Stomach smooth muscle (tissue), 2 donors: ENCODE measurements at regions not wholly inside any gene's neighbourhood (a gene's known extent, or its start where the extent isn't known, plus 50 kb on each side); places are given as distances from the start of the nearest gene placed in this dataset.
A peak's percentile ranks its signal among the peaks of the same experiment; 100 is the strongest.

Experiments
- H3K27ac ChIP-seq: one replicate; pipeline ENCODE4 v1.7.0; 2013; ENCODE audit warnings: mild to moderate bottlenecking, low read length, inconsistent platforms
- H3K27me3 ChIP-seq, 2 donors: one replicate each; pipeline ENCODE4 v1.7.0; 2013; ENCODE audit warnings: low read length in 2 of 2; ENCODE audit not compliant: insufficient read depth in 2 of 2, control insufficient read depth in 1 of 2
- H3K36me3 ChIP-seq, 2 donors: one replicate each; pipeline ENCODE4 v1.7.0; 2013; ENCODE audit warnings: low read length in 2 of 2; ENCODE audit not compliant: control insufficient read depth in 2 of 2, insufficient read depth in 2 of 2
- H3K4me1 ChIP-seq: one replicate; pipeline ENCODE4 v1.7.0; 2013; ENCODE audit warnings: low read length; ENCODE audit not compliant: control insufficient read depth, insufficient read depth
- H3K4me3 ChIP-seq, 2 donors: one replicate each; pipeline ENCODE4 v1.7.0; 2013; ENCODE audit warnings: low read length in 2 of 2
- H3K9ac ChIP-seq, 2 donors: one replicate each; pipeline ENCODE4 v1.7.0; 2013; ENCODE audit warnings: low read length in 2 of 2, mild to moderate bottlenecking in 1 of 2
- H3K9me3 ChIP-seq, 2 donors: one replicate each; pipeline ENCODE4 v1.7.0; 2013; ENCODE audit warnings: low read length in 2 of 2; ENCODE audit not compliant: control insufficient read depth in 2 of 2
- donor health status: healthy.
- donor health status: Pancreatic carcinoma.

GRCh38 chr6:108781419-108782100 is 66.7 kb upstream of the ARMC2 start:
- H3K9ac ChIP-seq = peak overlapping the region in 1 of 2 donors; percentile 56
- H3K36me3 ChIP-seq = no peaks in the 10 kb centered on the region
- no peaks in the 10 kb centered on the region for H3K27me3 ChIP-seq
- peak overlapping the region; percentile 64 for H3K27ac ChIP-seq
- peak overlapping the region; percentile 82 for H3K4me3 ChIP-seq
- H3K9me3 ChIP-seq = no peaks in the 10 kb centered on the region
- H3K4me1 ChIP-seq = no peaks in the 10 kb centered on the region

GRCh38 chr6:108782179-108783041 is 65.8 kb upstream of the ARMC2 start:
- Histone ChIP-seq H3K36me3 (no peaks in the 10 kb centered on the region), H3K9me3 (no peaks in the 10 kb centered on the region), H3K27me3 (no peaks in the 10 kb centered on the region), H3K9ac (peak overlapping the region; percentile 47 to 56), H3K27ac (peak overlapping the region; percentile 64), H3K4me1 (no peaks in the 10 kb centered on the region), H3K4me3 (peak overlapping the region; percentile 82)

- H3K36me3 ChIP-seq = no peaks in the 10 kb centered on the region
- no peaks in the 10 kb centered on the region for H3K27me3 ChIP-seq
- H3K27ac ChIP-seq = no peak overlapping the region
- no peaks in the 10 kb centered on the region for H3K4me1 ChIP-seq
- H3K4me3 ChIP-seq = no peak overlapping the region
- H3K9me3 ChIP-seq = peaks cover 0 to 2% of the 10 kb centered on the region in 2 donors
- H3K9ac ChIP-seq = no peak overlapping the region
Measured at GRCh38 chr6:108785653-108786052, 62.6 kb upstream of the ARMC2 start.

- no peak overlapping the region for H3K9ac ChIP-seq
- H3K4me1 ChIP-seq = no peaks in the 10 kb centered on the region
- H3K36me3 ChIP-seq = no peaks in the 10 kb centered on the region
- H3K4me3 ChIP-seq = no peak overlapping the region
- no peaks in the 10 kb centered on the region for H3K27me3 ChIP-seq
- H3K9me3 ChIP-seq = peaks cover 0 to 2% of the 10 kb centered on the region in 2 donors
- no peak overlapping the region for H3K27ac ChIP-seq
Measured at GRCh38 chr6:108788416-108788815, 59.8 kb upstream of the ARMC2 start.

GRCh38 chr6:108789475-108789874 is 58.7 kb upstream of the ARMC2 start:
- H3K4me3 ChIP-seq = no peak overlapping the region
- H3K36me3 ChIP-seq = no peaks in the 10 kb centered on the region
- peaks cover 0 to 2% of the 10 kb centered on the region in 2 donors for H3K9me3 ChIP-seq
- H3K4me1 ChIP-seq = no peaks in the 10 kb centered on the region
- H3K27me3 ChIP-seq = no peaks in the 10 kb centered on the region
- H3K27ac ChIP-seq = no peak overlapping the region
- H3K9ac ChIP-seq = no peak overlapping the region

- Histone ChIP-seq H3K36me3 (no peaks in the 10 kb centered on the region), H3K9ac (no peak overlapping the region), H3K27ac (no peak overlapping the region), H3K4me3 (no peak overlapping the region), H3K9me3 (peaks cover 0 to 2% of the 10 kb centered on the region in 2 donors), H3K4me1 (no peaks in the 10 kb centered on the region), H3K27me3 (no peaks in the 10 kb centered on the region)
Measured at GRCh38 chr6:108791700-108792099, 56.5 kb upstream of the ARMC2 start.

- H3K9ac ChIP-seq = no peak overlapping the region
- H3K4me1 ChIP-seq = no peaks in the 10 kb centered on the region
- H3K4me3 ChIP-seq = no peak overlapping the region
- no peak overlapping the region for H3K27ac ChIP-seq
- peaks cover 0 to 2% of the 10 kb centered on the region in 2 donors for H3K9me3 ChIP-seq
- H3K36me3 ChIP-seq = no peaks in the 10 kb centered on the region
- H3K27me3 ChIP-seq = no peaks in the 10 kb centered on the region
Measured at GRCh38 chr6:108793516-108794251, 54.5 kb upstream of the ARMC2 start.

GRCh38 chr6:108795122-108795521 is 53.1 kb upstream of the ARMC2 start:
- H3K9me3 ChIP-seq = no peaks in the 10 kb centered on the region
- no peak overlapping the region for H3K27ac ChIP-seq
- no peaks in the 10 kb centered on the region for H3K36me3 ChIP-seq
- H3K9ac ChIP-seq = no peak overlapping the region
- H3K27me3 ChIP-seq = no peaks in the 10 kb centered on the region
- no peaks in the 10 kb centered on the region for H3K4me1 ChIP-seq
- no peak overlapping the region for H3K4me3 ChIP-seq

GRCh38 chr6:108795814-108796213 is 52.4 kb upstream of the ARMC2 start:
- no peak overlapping the region for H3K27ac ChIP-seq
- H3K4me1 ChIP-seq = no peaks in the 10 kb centered on the region
- no peak overlapping the region for H3K9ac ChIP-seq
- H3K9me3 ChIP-seq = no peaks in the 10 kb centered on the region
- H3K4me3 ChIP-seq = no peak overlapping the region
- no peaks in the 10 kb centered on the region for H3K36me3 ChIP-seq
- no peaks in the 10 kb centered on the region for H3K27me3 ChIP-seq

- Histone ChIP-seq H3K9me3 (no peaks in the 10 kb centered on the region), H3K27ac (no peak overlapping the region), H3K27me3 (no peaks in the 10 kb centered on the region)
Measured at GRCh38 chr6:108796875-108797274, 51.3 kb upstream of the ARMC2 start.

More at GRCh38 chr6:108796875-108797274, 51.3 kb upstream of the ARMC2 start:
- H3K4me3 ChIP-seq = no peak overlapping the region
- no peak overlapping the region for H3K9ac ChIP-seq
- no peaks in the 10 kb centered on the region for H3K4me1 ChIP-seq
- H3K36me3 ChIP-seq = no peaks in the 10 kb centered on the region
